Endothelial cell (in vitro differentiated cells): ENCODE measurements at regions not wholly inside any gene's neighbourhood (a gene's known extent, or its start where the extent isn't known, plus 50 kb on each side); places are given as distances from the start of the nearest gene placed in this dataset.

ENCODE experiments used
- DNase-seq: peaks from one replicate; pipeline ENCODE4 v3.0.0; 2021; ENCODE audit warnings: low spot score
- H3K27ac Mint-ChIP-seq: one replicate; pipeline ENCODE4 v1.8.0; 2021; ENCODE audit warnings: mixed read lengths, inconsistent platforms; ENCODE audit not compliant: unreplicated experiment
- H3K27me3 Mint-ChIP-seq: one replicate; pipeline ENCODE4 v1.8.0; 2021; ENCODE audit warnings: mild to moderate bottlenecking, moderate library complexity, mixed read lengths, inconsistent platforms; ENCODE audit not compliant: unreplicated experiment
- H3K36me3 Mint-ChIP-seq: one replicate; pipeline ENCODE4 v1.8.0; 2021; ENCODE audit warnings: mild to moderate bottlenecking, low read depth, mixed read lengths, inconsistent platforms; ENCODE audit not compliant: unreplicated experiment
- H3K4me1 Mint-ChIP-seq: one replicate; pipeline ENCODE4 v1.8.0; 2021; ENCODE audit warnings: mild to moderate bottlenecking, mixed read lengths, inconsistent platforms; ENCODE audit not compliant: unreplicated experiment
- H3K4me3 Mint-ChIP-seq: one replicate; pipeline ENCODE4 v1.8.0; 2021; ENCODE audit warnings: mild to moderate bottlenecking, mixed read lengths, inconsistent platforms; ENCODE audit not compliant: unreplicated experiment
- H3K9me3 Mint-ChIP-seq: one replicate; pipeline ENCODE4 v1.8.0; 2021; ENCODE audit warnings: mixed read lengths, inconsistent platforms; ENCODE audit not compliant: unreplicated experiment
- TF ChIP-seq, protein P1 (sequence below): fragments of 200-600 bp; sonication (generic); IDR thresholded peaks from one replicate; pipeline ENCODE4 v1.5.0; 2021; ENCODE audit warnings: antibody characterized with exemption; ENCODE audit not compliant: unreplicated experiment

DNA sequence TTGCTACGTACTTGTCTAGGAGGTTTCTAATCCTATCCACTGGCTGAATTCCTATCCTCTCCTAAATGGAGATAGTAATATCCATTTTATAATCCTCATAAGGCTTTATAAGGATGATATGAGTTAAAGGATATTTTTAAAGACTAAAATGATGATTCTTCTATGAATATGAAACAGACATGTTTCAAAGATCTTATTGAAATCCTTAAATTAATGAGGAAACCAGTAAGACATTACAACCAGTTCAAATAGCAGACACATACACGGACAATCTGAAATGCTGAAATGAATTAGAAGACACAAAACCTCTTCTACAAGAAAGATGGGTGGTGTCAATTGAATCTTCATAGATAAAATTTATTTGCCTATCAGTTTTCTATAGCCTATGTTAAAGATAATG, 132.9 kb upstream of the ANK3 start:
- H3K27me3 Mint-ChIP-seq = peaks cover 6% of the 10 kb centered on the region

DNA sequence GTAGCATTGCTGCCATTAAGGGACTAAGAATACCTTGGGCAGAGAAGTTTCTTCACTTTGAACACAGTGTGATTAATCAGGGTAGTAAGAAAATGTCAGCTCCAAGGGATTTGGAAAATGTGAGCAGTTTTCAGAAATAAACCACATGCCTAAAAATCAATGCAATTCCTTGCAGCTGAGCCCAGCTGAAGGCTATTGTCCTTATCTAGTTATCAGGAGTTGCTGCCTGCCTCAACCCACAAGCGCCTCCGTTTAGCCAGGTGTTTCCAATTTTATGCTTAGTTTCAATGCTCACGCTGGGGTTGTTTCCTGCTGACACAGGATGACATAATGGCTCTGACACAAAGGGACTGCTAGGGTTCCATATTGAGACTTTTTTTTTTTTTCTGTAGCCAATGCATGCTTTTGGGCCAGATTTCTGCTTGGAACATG, 132.3 kb upstream of the ANK3 start:
- H3K27ac Mint-ChIP-seq = peak overlapping the region; percentile 97
- H3K36me3 Mint-ChIP-seq = no peaks in the 10 kb centered on the region
- H3K9me3 Mint-ChIP-seq = no peaks in the 10 kb centered on the region
- TF ChIP-seq, protein P1, sequence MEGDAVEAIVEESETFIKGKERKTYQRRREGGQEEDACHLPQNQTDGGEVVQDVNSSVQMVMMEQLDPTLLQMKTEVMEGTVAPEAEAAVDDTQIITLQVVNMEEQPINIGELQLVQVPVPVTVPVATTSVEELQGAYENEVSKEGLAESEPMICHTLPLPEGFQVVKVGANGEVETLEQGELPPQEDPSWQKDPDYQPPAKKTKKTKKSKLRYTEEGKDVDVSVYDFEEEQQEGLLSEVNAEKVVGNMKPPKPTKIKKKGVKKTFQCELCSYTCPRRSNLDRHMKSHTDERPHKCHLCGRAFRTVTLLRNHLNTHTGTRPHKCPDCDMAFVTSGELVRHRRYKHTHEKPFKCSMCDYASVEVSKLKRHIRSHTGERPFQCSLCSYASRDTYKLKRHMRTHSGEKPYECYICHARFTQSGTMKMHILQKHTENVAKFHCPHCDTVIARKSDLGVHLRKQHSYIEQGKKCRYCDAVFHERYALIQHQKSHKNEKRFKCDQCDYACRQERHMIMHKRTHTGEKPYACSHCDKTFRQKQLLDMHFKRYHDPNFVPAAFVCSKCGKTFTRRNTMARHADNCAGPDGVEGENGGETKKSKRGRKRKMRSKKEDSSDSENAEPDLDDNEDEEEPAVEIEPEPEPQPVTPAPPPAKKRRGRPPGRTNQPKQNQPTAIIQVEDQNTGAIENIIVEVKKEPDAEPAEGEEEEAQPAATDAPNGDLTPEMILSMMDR = no peak
- peaks cover 9% of the 10 kb centered on the region for H3K4me1 Mint-ChIP-seq
- H3K4me3 Mint-ChIP-seq = no peak overlapping the region
- peaks cover 6% of the 10 kb centered on the region for H3K27me3 Mint-ChIP-seq
- peak; percentile 15 for DNase-seq

More for the DNA sequence above, 132.9 kb upstream of the ANK3 start:
- Mint-ChIP-seq H3K36me3 (no peaks in the 10 kb centered on the region), H3K4me3 (no peak overlapping the region), H3K9me3 (no peaks in the 10 kb centered on the region), H3K4me1 (peaks cover 9% of the 10 kb centered on the region), H3K27ac (peak overlapping the region; percentile 97)
- TF ChIP-seq, protein P1 = no peak
- no peak for DNase-seq

DNA sequence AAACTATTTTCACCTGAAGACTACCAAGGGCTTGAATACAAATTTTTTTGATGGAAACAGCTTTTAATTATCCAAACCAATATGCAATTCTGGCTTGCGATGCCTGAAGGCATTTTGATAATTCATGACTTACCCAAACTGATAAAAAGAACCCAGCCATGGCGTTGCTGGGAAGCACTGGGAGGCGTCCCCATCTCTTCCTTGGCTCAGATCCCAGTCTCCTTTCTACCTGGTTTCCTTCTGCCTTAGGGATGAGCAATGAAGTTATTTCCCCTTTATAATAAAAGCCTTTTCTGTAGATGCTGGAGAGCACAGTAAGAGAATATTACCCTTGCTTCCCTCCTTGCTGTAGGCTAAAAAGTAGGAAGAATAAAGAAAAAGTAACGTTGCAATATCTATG, 129.1 kb upstream of the ANK3 start:
- DNase-seq = no peak
- no peak overlapping the region for H3K27ac Mint-ChIP-seq
- H3K4me3 Mint-ChIP-seq = no peak overlapping the region
- H3K27me3 Mint-ChIP-seq = peaks cover 2% of the 10 kb centered on the region
- H3K9me3 Mint-ChIP-seq = no peaks in the 10 kb centered on the region
- TF ChIP-seq, protein P1 = no peak
- peaks cover 9% of the 10 kb centered on the region for H3K4me1 Mint-ChIP-seq
- H3K36me3 Mint-ChIP-seq = no peaks in the 10 kb centered on the region

DNA sequence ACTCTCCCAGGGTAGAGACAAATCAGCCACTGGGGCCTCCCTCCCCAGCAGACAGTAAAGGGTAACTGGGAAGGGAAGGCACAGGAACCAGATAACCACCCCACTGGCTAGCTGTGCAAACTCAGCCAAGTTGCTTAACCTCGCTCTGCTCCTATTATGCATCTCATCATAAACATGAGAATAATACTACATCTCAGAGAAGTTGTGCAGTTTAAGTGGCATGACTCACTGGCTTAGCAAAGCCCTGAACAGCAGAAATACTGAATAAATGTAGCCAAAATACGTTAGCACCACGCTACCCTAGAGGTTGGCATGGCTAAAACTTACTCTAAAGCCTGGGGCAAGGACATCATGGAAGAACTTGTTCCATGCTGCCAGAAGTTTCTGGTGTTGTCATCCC, 128.1 kb upstream of the ANK3 start:
- peaks cover 9% of the 10 kb centered on the region for H3K4me1 Mint-ChIP-seq
- no peak overlapping the region for H3K27ac Mint-ChIP-seq
- no peaks in the 10 kb centered on the region for H3K36me3 Mint-ChIP-seq
- no peak for DNase-seq
- TF ChIP-seq, protein P1 = no peak
- no peaks in the 10 kb centered on the region for H3K9me3 Mint-ChIP-seq
- no peak overlapping the region for H3K4me3 Mint-ChIP-seq
- H3K27me3 Mint-ChIP-seq = peaks cover 2% of the 10 kb centered on the region

DNA sequence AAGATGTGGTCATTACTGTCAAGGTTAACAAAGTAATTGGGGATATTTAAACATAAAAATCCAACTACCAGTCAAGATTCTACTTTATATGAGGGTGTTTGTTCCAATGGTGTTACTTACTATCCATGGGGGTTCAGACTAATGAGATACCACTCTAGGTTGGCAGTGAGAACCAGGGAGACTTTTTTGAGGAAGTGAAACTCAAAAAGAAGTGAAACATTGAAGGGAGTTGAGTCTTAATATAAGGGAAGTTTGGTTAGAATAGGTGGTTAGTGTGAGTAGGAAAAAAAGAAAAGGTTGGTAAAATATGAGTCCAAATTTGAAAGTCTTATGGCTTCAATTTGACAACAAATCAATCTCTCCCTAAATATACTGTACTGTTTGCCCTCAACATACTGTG, 123.6 kb upstream of the ANK3 start:
- no peak for DNase-seq
- H3K27ac Mint-ChIP-seq = no peak overlapping the region
- no peaks in the 10 kb centered on the region for H3K9me3 Mint-ChIP-seq
- no peaks in the 10 kb centered on the region for H3K27me3 Mint-ChIP-seq
- TF ChIP-seq, protein P1 = no peak
- no peak overlapping the region for H3K4me3 Mint-ChIP-seq
- H3K4me1 Mint-ChIP-seq = peaks cover 9% of the 10 kb centered on the region
- H3K36me3 Mint-ChIP-seq = no peaks in the 10 kb centered on the region
